ENCODE measurements at regions not wholly inside any gene's neighbourhood (a gene's known extent, or its start where the extent isn't known, plus 50 kb on each side); places are given as distances from the start of the nearest gene placed in this dataset.

DNA sequence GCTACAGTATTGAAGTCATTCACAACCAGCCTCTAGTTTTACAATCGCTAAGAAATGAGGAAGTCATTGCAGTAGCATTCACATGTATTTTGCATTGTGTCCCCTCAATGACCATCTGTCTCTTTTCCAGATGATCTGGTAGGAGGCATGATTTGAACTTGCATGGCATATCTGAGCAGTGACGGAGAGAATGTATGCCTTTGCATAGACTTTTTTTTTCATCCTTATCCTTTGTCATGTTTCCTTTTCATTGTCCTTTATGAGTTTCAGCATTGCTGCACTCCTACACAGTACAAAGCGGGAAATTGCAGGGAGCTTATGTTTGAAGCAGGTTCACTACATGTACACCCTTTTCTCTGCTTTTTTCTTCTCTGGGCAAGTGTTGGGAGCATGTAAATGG, 516.4 kb upstream of the GRIA3 start:
- no peak overlapping the region for H3K4me3 ChIP-seq (ENCODE audit: low read length)
- H3K4me1 ChIP-seq (ENCODE audit: control insufficient read depth, low read length), result no peaks in the 10 kb centered on the region
- no peaks in the 10 kb centered on the region for H3K27me3 ChIP-seq (ENCODE audit: control insufficient read depth, low read length)
- H3K27ac ChIP-seq (ENCODE audit: low read depth, low read length), result no peak overlapping the region
- H4K20me1 ChIP-seq (ENCODE audit: control insufficient read depth, insufficient read depth, low read depth, low read length), result no peaks in the 10 kb centered on the region
- H3K4me2 ChIP-seq (ENCODE audit: low read length), result no peak overlapping the region
- TF ChIP-seq EZH2phosphoT487 (IDR thresholded peaks at IDR 0.05; ENCODE audit: borderline replicate concordance, low read length), result no peak
- TF ChIP-seq, protein P1, sequence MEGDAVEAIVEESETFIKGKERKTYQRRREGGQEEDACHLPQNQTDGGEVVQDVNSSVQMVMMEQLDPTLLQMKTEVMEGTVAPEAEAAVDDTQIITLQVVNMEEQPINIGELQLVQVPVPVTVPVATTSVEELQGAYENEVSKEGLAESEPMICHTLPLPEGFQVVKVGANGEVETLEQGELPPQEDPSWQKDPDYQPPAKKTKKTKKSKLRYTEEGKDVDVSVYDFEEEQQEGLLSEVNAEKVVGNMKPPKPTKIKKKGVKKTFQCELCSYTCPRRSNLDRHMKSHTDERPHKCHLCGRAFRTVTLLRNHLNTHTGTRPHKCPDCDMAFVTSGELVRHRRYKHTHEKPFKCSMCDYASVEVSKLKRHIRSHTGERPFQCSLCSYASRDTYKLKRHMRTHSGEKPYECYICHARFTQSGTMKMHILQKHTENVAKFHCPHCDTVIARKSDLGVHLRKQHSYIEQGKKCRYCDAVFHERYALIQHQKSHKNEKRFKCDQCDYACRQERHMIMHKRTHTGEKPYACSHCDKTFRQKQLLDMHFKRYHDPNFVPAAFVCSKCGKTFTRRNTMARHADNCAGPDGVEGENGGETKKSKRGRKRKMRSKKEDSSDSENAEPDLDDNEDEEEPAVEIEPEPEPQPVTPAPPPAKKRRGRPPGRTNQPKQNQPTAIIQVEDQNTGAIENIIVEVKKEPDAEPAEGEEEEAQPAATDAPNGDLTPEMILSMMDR (IDR thresholded peaks at IDR 0.05; ENCODE audit: low read depth, low read length, poor library complexity, severe bottlenecking), result no peak
- H3K36me3 ChIP-seq (ENCODE audit: control insufficient read depth, low read length), result no peaks in the 10 kb centered on the region
- no peaks in the 10 kb centered on the region for H3K79me2 ChIP-seq (ENCODE audit: control insufficient read depth, low read length)
- H3F3A ChIP-seq (ENCODE audit: control insufficient read depth, insufficient read depth), result no peaks in the 10 kb centered on the region
- H3K9me2 ChIP-seq (replicated peaks; ENCODE audit: control insufficient read depth, low read length), result no peaks in the 10 kb centered on the region
- no peaks in the 10 kb centered on the region for H3K9me3 ChIP-seq (ENCODE audit: control insufficient read depth, insufficient read depth, low read length)

GRCh38 chrX:122703762-122704161, 480.3 kb upstream of the GRIA3 start:
- Histone ChIP-seq H3K79me2 (ENCODE audit: control insufficient read depth, low read length) (no peaks in the 10 kb centered on the region), H3K36me3 (ENCODE audit: control insufficient read depth, low read length) (no peaks in the 10 kb centered on the region), H3K27me3 (ENCODE audit: control insufficient read depth, low read length) (no peaks in the 10 kb centered on the region), H3F3A (ENCODE audit: control insufficient read depth, insufficient read depth) (no peaks in the 10 kb centered on the region), H4K20me1 (ENCODE audit: control insufficient read depth, insufficient read depth, low read depth, low read length) (no peaks in the 10 kb centered on the region), H3K9me2 (replicated peaks; ENCODE audit: control insufficient read depth, low read length) (no peaks in the 10 kb centered on the region), H3K9me3 (ENCODE audit: control insufficient read depth, insufficient read depth, low read length) (no peaks in the 10 kb centered on the region), H3K4me1 (ENCODE audit: control insufficient read depth, low read length) (no peaks in the 10 kb centered on the region), H3K4me3 (ENCODE audit: low read length) (no peak overlapping the region), H3K27ac (ENCODE audit: low read depth, low read length) (no peak overlapping the region), H3K4me2 (ENCODE audit: low read length) (no peak overlapping the region)
- TF ChIP-seq, protein P1 (IDR thresholded peaks at IDR 0.05; ENCODE audit: low read depth, low read length, poor library complexity, severe bottlenecking), result no peak
- no peak for TF ChIP-seq EZH2phosphoT487 (IDR thresholded peaks at IDR 0.05; ENCODE audit: borderline replicate concordance, low read length)

DNA sequence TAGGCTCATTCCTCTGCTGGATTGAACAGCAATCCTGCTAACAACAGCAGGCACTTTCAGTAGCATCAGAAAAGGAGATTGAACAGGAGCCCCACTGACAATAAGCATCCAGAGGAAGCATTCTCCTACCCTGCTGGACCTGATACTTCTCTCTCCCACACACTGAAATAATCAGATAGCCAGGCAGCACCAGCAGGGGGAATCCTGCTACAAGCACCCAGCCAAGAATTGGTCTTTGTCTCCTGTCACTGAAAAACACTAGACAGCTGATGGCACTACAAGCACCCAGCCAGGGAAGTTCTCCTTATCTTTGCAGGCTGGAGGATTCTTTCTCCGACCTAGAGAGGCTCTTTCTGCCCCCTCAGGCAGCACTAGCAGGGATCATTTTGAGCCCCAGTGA, 444.3 kb upstream of the GRIA3 start:
- Histone ChIP-seq H3K9me3 (ENCODE audit: control insufficient read depth, insufficient read depth, low read length) (no peaks in the 10 kb centered on the region), H3K27me3 (ENCODE audit: control insufficient read depth, low read length) (no peaks in the 10 kb centered on the region), H3F3A (ENCODE audit: control insufficient read depth, insufficient read depth) (no peaks in the 10 kb centered on the region), H3K27ac (ENCODE audit: low read depth, low read length) (no peak overlapping the region), H3K36me3 (ENCODE audit: control insufficient read depth, low read length) (no peaks in the 10 kb centered on the region), H3K4me2 (ENCODE audit: low read length) (no peak overlapping the region), H3K79me2 (ENCODE audit: control insufficient read depth, low read length) (no peaks in the 10 kb centered on the region), H4K20me1 (ENCODE audit: control insufficient read depth, insufficient read depth, low read depth, low read length) (no peaks in the 10 kb centered on the region), H3K9me2 (replicated peaks; ENCODE audit: control insufficient read depth, low read length) (no peaks in the 10 kb centered on the region), H3K4me1 (ENCODE audit: control insufficient read depth, low read length) (no peaks in the 10 kb centered on the region), H3K4me3 (ENCODE audit: low read length) (no peak overlapping the region)
- TF ChIP-seq, protein P1 (IDR thresholded peaks at IDR 0.05; ENCODE audit: low read depth, low read length, poor library complexity, severe bottlenecking), result no peak
- no peak for TF ChIP-seq EZH2phosphoT487 (IDR thresholded peaks at IDR 0.05; ENCODE audit: borderline replicate concordance, low read length)

- H3F3A ChIP-seq (ENCODE audit: control insufficient read depth, insufficient read depth), result no peaks in the 10 kb centered on the region
- H3K79me2 ChIP-seq (ENCODE audit: control insufficient read depth, low read length), result no peaks in the 10 kb centered on the region
- no peak overlapping the region for H3K4me3 ChIP-seq (ENCODE audit: low read length)
- H3K27ac ChIP-seq (ENCODE audit: low read depth, low read length), result no peak overlapping the region
- no peaks in the 10 kb centered on the region for H3K9me3 ChIP-seq (ENCODE audit: control insufficient read depth, insufficient read depth, low read length)
- no peaks in the 10 kb centered on the region for H4K20me1 ChIP-seq (ENCODE audit: control insufficient read depth, insufficient read depth, low read depth, low read length)
- TF ChIP-seq EZH2phosphoT487 (IDR thresholded peaks at IDR 0.05; ENCODE audit: borderline replicate concordance, low read length), result no peak
- TF ChIP-seq, protein P1 (IDR thresholded peaks at IDR 0.05; ENCODE audit: low read depth, low read length, poor library complexity, severe bottlenecking), result no peak
- no peaks in the 10 kb centered on the region for H3K27me3 ChIP-seq (ENCODE audit: control insufficient read depth, low read length)
- no peaks in the 10 kb centered on the region for H3K36me3 ChIP-seq (ENCODE audit: control insufficient read depth, low read length)
- H3K4me1 ChIP-seq (ENCODE audit: control insufficient read depth, low read length), result no peaks in the 10 kb centered on the region
- no peaks in the 10 kb centered on the region for H3K9me2 ChIP-seq (replicated peaks; ENCODE audit: control insufficient read depth, low read length)
- H3K4me2 ChIP-seq (ENCODE audit: low read length), result no peak overlapping the region
Observed at GRCh38 chrX:122770581-122770980, 413.5 kb upstream of the GRIA3 start.
